ENCODE measurements at regions not wholly inside any gene's neighbourhood (a gene's known extent, or its start where the extent isn't known, plus 50 kb on each side); places are given as distances from the start of the nearest gene placed in this dataset.

DNA sequence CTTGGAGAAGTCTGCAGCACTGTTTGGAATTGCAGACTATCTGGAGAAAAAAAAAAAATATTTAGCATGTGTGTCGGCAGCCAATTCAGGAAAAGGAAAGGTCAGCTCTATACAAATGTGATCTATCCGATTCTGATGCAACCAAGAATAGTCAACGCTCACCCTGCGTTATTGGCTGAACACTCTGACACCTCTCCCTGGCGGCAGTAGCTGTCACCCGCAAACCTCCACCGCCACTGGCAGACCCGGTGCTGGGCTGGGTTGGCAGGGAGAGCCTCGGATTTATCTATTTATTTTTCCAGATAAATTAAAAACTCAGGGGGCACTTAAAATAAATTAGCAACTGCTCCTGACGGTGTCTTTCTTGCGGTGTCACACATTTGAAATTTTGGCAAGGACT is 409.7 kb downstream of the VRK1 start:
- no peak for TF ChIP-seq Cebpa-rat (IDR thresholded peaks at IDR 0.05)
- no peaks in the 10 kb centered on the region for H3K4me1 ChIP-seq
- no peak overlapping the region for H3K4me3 ChIP-seq
- H3K9me3 ChIP-seq (replicated peaks in 1 of 11): no peaks in the 10 kb centered on the region
- H3K4me2 ChIP-seq: no peak overlapping the region
- no peaks in the 10 kb centered on the region for H4K20me1 ChIP-seq
- H3K36me3 ChIP-seq: no peaks in the 10 kb centered on the region
- H3K27me3 ChIP-seq: no peaks in the 10 kb centered on the region
- no peak overlapping the region for H3K9ac ChIP-seq
- H3K27ac ChIP-seq: no peak overlapping the region

DNA sequence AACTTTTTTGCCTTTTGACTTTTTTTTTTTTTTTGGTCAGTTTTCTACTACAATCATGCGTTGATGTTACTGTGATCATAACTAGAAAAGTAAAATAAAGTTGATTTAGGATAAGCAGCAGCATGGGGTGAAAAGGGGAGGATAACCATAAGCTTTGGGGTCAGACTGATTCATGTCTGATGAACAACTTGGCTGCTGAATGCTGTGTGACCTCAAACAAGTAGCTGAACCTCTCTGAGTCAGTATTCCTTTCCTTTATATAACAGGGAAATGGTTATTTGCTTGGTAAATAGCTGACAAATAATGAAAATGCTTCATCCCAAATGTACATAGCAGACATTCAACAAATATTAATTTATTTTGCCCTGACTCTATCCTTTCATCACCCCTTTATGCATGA is 413.0 kb downstream of the VRK1 start:
- no peak overlapping the region for H3K9ac ChIP-seq
- H3K4me2 ChIP-seq: no peak overlapping the region
- no peaks in the 10 kb centered on the region for H3K27me3 ChIP-seq
- H4K20me1 ChIP-seq: no peaks in the 10 kb centered on the region
- H3K9me3 ChIP-seq (replicated peaks in 1 of 11): no peaks in the 10 kb centered on the region
- H3K36me3 ChIP-seq: no peaks in the 10 kb centered on the region
- H3K27ac ChIP-seq: no peak overlapping the region
- no peak overlapping the region for H3K4me3 ChIP-seq
- H3K4me1 ChIP-seq: no peaks in the 10 kb centered on the region
- TF ChIP-seq Cebpa-rat (IDR thresholded peaks at IDR 0.05): no peak

DNA sequence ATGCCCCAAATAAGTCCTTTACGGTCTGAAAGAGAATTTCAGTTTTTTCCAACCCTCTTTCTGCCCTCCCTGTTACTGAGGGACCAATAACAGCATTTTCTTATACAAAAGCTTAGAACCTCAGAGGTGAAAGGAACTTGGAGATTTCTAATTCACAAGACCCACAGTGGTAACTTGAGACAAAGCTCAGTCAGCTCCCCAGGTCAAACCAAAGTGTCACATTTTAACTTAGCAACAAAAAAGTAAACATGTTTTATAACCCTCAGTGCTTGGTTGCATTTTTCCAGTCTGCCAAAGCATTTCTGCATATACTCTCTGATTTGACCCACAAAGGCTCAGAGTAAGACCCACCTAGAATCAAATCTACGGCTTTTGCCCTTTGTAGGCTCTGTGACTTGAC is 415.2 kb downstream of the VRK1 start:
- Histone ChIP-seq H3K27ac (no peak overlapping the region), H3K4me1 (no peaks in the 10 kb centered on the region), H3K9me3 (replicated peaks in 1 of 11) (no peaks in the 10 kb centered on the region), H3K27me3 (peaks cover 0 to 6% (median 0%) of the 10 kb centered on the region in 11 experiments; a peak in 3 of 22 replicates), H4K20me1 (no peaks in the 10 kb centered on the region), H3K36me3 (no peaks in the 10 kb centered on the region), H3K4me3 (no peak overlapping the region), H3K9ac (no peak overlapping the region), H3K4me2 (no peak overlapping the region)
- no peak for TF ChIP-seq Cebpa-rat (IDR thresholded peaks at IDR 0.05)

DNA sequence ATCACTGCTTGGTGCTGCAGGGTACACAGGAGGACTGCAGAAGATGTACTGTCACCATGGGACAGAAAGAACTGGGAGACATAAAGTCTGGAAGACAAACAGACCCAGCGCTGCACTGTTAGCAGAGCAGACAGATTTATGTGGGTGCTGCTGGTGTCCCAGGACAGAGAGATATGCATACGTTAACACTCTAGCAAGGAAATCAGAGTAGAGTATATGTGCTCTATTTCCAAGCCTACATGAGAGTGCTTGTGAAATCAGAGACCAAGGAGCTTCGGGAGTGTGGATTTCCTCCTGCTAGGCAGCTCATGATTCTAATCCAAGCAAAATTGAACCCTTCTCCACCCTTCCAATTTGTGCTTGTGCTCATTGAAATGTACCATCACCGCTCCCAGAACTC is 416.5 kb downstream of the VRK1 start:
- Histone ChIP-seq H3K27ac (no peak overlapping the region), H3K9me3 (replicated peaks in 1 of 11) (peaks cover 0 to 2% (median 0%) of the 10 kb centered on the region in 11 experiments; a peak in 2 of 22 replicates), H3K9ac (no peak overlapping the region), H4K20me1 (no peaks in the 10 kb centered on the region), H3K36me3 (no peaks in the 10 kb centered on the region), H3K4me3 (no peak overlapping the region), H3K27me3 (peaks cover 0 to 18% (median 9%) of the 10 kb centered on the region in 11 experiments; a peak in 19 of 22 replicates), H3K4me1 (peaks cover 0 to 3% (median 2%) of the 10 kb centered on the region in 10 experiments; a peak in 7 of 20 replicates), H3K4me2 (no peak overlapping the region)
- no peak for TF ChIP-seq Cebpa-rat (IDR thresholded peaks at IDR 0.05)

DNA sequence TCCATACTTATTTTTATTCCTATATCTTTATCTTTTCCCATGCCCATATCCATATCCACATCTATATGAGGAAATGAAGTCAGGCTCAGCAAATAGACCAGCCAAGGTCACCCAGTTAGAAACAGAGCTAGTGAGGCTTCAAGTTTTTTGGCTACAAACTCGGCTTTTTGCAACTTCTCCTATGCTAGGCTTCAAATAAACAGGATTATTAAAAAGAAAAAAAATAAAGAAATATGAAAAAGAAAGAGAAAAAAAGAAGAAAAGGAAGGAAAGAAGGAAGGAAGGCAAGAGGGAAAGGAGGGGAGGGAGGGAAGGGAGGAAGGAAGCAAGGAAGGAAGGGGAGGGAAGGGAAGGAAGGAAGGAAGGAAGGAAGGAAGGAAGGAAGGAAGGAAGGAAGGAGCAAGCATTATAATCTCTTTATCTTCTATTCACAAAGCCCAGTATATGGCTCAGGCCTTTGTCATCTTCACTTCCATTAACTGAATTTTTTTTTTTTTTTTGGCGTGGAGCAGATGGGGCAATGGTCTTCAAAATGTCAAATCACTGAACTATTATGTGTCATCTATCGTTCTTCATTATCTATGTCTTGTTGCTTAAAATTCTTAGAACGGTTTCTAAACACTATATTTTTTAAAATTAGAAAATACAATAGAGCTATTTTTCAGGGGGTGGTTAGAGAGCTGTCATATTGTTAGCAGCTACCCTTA is 418.2 kb downstream of the VRK1 start:
- no peak overlapping the region for H3K27ac ChIP-seq
- TF ChIP-seq Cebpa-rat (IDR thresholded peaks at IDR 0.05): no peak
- H3K27me3 ChIP-seq: peaks cover 12 to 35% (median 23%) of the 10 kb centered on the region in 11 experiments
- H3K4me2 ChIP-seq: no peak overlapping the region
- H4K20me1 ChIP-seq: no peaks in the 10 kb centered on the region
- peaks cover 0 to 15% (median 11%) of the 10 kb centered on the region in 10 experiments; a peak in 12 of 20 replicates for H3K4me1 ChIP-seq
- H3K9me3 ChIP-seq (replicated peaks in 1 of 11): peaks cover 0 to 12% (median 5%) of the 10 kb centered on the region in 11 experiments; a peak in 5 of 22 replicates
- H3K9ac ChIP-seq: no peak overlapping the region
- no peak overlapping the region for H3K4me3 ChIP-seq
- no peaks in the 10 kb centered on the region for H3K36me3 ChIP-seq

DNA sequence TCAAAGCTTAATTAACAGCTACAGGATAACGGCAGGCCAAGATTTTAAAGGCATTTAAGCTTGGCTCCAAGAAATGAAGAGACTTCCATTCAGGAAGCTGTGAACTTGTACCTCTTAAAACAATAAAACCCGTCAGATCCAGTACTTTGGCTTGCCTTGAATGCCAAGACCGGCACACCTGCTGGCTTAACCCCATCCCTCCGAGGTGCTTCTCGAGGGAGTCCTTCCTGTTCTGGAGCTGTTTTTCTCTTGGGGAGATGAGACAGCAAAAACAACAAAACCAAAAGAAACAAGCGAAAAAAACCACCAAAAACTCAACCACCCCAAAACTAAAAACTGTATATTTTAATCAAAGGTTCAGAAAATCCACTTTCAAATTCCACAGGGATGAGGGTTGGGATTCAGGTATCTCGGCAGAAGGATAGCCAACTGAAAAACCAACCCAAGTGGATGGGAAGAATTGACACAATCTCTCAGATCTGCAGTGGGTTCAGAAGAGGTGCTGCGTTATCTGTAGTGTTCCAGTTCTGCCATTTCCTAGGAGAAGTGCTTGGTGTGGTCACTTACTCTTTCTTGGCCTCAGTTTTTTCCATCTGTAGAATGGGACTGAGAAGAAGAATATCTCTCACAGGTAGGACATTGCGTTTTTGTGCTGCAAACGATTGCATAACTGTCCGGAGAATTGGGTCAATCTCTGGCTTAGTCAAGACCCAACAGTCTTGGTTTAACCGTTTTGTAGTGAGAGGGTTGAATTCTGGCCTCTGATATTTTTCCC is 420.1 kb downstream of the VRK1 start:
- no peak overlapping the region for H3K27ac ChIP-seq
- peaks cover 12 to 35% (median 23%) of the 10 kb centered on the region in 11 experiments for H3K27me3 ChIP-seq
- no peak overlapping the region for H3K9ac ChIP-seq
- no peak overlapping the region for H3K4me2 ChIP-seq
- no peaks in the 10 kb centered on the region for H4K20me1 ChIP-seq
- TF ChIP-seq Cebpa-rat (IDR thresholded peaks at IDR 0.05): no peak
- H3K9me3 ChIP-seq (replicated peaks in 1 of 11): peaks cover 0 to 14% (median 5%) of the 10 kb centered on the region in 11 experiments; a peak in 5 of 22 replicates
- no peak overlapping the region for H3K4me3 ChIP-seq
- peaks cover 0 to 15% (median 11%) of the 10 kb centered on the region in 10 experiments; a peak in 12 of 20 replicates for H3K4me1 ChIP-seq
- H3K36me3 ChIP-seq: no peaks in the 10 kb centered on the region

DNA sequence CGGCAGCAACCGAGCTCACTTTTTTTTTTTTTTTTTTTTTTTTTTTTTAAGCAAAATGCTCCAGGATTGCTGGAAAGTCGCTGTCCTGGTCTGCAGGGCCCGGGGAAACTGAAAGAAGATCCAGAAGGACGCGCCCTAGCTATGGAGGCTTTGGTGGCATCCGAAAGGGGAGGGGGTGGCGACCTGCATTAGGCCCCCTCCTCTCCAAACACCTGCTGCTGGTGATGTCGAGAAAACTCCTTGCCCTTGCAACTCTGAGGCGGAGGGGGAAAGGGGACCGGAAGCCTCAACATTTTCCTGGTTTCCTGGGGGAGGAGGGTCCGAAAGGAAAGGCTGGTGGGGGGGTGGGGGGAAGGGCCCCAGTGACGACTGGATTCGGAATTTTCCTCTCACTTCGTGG is 421.1 kb downstream of the VRK1 start:
- Histone ChIP-seq H3K9ac (no peak overlapping the region), H3K9me3 (replicated peaks in 1 of 11) (peaks cover 0 to 14% (median 5%) of the 10 kb centered on the region in 11 experiments; a peak in 5 of 22 replicates), H3K4me1 (peaks cover 0 to 15% (median 11%) of the 10 kb centered on the region in 10 experiments; a peak in 12 of 20 replicates), H3K27ac (no peak overlapping the region), H3K4me2 (peak overlapping the region; percentile 73 to 87 (median 83); a peak in 21 of 22 replicates), H3K4me3 (peak overlapping the region in 8 of 10 experiments; percentile 40 to 66 (median 56); a peak in 9 of 20 replicates), H3K36me3 (no peaks in the 10 kb centered on the region), H4K20me1 (no peaks in the 10 kb centered on the region), H3K27me3 (peaks cover 12 to 35% (median 23%) of the 10 kb centered on the region in 11 experiments)
- no peak for TF ChIP-seq Cebpa-rat (IDR thresholded peaks at IDR 0.05)

DNA sequence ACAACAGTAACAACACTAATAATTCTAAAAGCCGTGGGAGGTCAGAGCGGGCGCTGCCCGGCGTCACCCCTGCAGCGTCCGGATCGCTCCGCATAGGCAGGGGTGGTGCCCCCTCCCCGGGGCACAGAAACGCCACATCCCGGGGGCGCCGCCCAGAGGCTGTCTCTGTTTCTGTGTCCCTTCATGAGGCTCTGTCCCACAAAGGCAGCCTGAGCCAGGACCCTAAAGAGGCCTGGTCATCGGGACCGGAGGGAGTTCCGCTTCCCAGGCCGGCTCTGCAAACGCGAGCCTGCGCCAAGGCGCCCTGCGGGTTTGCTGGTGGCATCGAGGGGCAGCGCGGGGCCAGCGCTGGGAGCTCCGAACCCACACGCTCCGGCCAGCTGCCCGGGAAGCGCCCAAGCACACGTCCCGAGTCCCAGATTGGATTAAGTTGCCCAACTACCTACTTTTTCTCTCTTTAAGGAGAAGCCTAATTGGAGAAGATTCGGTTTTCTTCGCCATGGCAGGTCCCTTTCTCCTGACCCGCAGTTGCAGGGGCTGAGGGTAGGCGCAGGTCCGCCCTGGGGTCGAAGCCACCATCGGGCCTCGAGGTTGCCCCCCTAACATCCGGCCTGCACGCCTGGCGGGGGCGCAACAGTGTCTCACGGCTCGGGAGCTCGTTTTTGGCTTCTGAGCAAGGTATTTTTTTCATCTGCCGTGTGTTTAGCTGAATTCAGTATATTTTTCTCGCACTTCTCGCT is 421.7 kb downstream of the VRK1 start:
- Histone ChIP-seq H3K4me1 (peaks cover 0 to 19% (median 13%) of the 10 kb centered on the region in 10 experiments; a peak in 14 of 20 replicates), H3K27ac (no peak overlapping the region), H4K20me1 (no peaks in the 10 kb centered on the region), H3K36me3 (no peaks in the 10 kb centered on the region), H3K4me2 (peak overlapping the region; percentile 73 to 87 (median 83)), H3K4me3 (peak overlapping the region; percentile 40 to 66 (median 52)), H3K9me3 (replicated peaks in 1 of 11) (peaks cover 0 to 14% (median 5%) of the 10 kb centered on the region in 11 experiments; a peak in 5 of 22 replicates), H3K9ac (peak overlapping the region in 6 of 11 experiments; percentile 11 to 60 (median 43); a peak in 11 of 22 replicates), H3K27me3 (peaks cover 12 to 35% (median 23%) of the 10 kb centered on the region in 11 experiments)
- no peak for TF ChIP-seq Cebpa-rat (IDR thresholded peaks at IDR 0.05)

Measured in BLaER1 treated with 17β-estradiol and CSF1 and Interleukin-3, amounts not matched to agents 10 nM and 100 nM (cell line).